ENCODE measurements at regions not wholly inside any gene's neighbourhood (a gene's known extent, or its start where the extent isn't known, plus 50 kb on each side); places are given as distances from the start of the nearest gene placed in this dataset.

DNA sequence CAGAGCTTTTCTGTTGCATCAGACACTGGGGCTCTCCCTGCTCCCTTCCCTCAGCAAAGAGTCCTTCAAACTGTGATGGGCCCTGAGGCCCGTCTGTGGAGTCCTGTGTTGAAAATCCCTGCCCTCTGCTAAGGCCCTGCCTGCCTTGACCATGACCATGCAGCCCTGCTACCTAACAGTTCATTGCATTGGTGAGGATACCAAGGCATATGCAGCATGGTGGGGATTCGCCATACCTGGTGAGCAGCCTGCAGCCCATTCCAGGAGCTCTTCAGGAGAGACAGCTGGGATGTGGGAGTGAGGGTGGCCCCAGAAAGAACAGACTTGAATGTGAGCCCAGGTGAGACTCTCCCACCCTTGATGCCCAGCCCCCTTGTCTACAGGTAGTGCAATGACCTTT, 70.6 kb upstream of the GSX1 start:
- Histone ChIP-seq H4K20me1 (ENCODE audit: control insufficient read depth, insufficient read depth, insufficient read length) (no peaks in the 10 kb centered on the region), H3K23ac (ENCODE audit: insufficient read length, low read depth, low read length) (no peak overlapping the region), H3K9ac (ENCODE audit: extremely low read depth, insufficient read length, low read length) (no peak overlapping the region), H3K18ac (ENCODE audit: insufficient read length, low read depth, low read length) (no peak overlapping the region), H3K4me2 (ENCODE audit: insufficient read depth, insufficient read length, low read length) (no peak overlapping the region), H2BK12ac (ENCODE audit: insufficient read length, low read depth, low read length) (no peak overlapping the region), H3T11ph (ENCODE audit: low read length) (no peak overlapping the region), H3K14ac (ENCODE audit: insufficient read depth, low read length) (no peak overlapping the region), H3K56ac (ENCODE audit: insufficient read length, low read depth, low read length) (no peak overlapping the region), H4K91ac (ENCODE audit: insufficient read length, low read depth, low read length) (no peak overlapping the region), H3K27me3 (ENCODE audit: insufficient read depth, low read length) (no peaks in the 10 kb centered on the region), H2BK5ac (ENCODE audit: insufficient read length, low read length) (no peak overlapping the region), H3K27ac (ENCODE audit: insufficient read length, low read depth, low read length) (no peak overlapping the region), H3K9me3 (ENCODE audit: control insufficient read depth, low read depth, low read length) (no peaks in the 10 kb centered on the region), H4K8ac (replicated peaks; ENCODE audit: insufficient read length, low read depth, low read length) (no peak overlapping the region), H3K79me1 (ENCODE audit: insufficient read depth, low read depth, low read length, poor library complexity, severe bottlenecking) (no peaks in the 10 kb centered on the region), H2BK120ac (ENCODE audit: low read depth, low read length, poor library complexity, severe bottlenecking) (no peak overlapping the region), H2BK15ac (ENCODE audit: low read depth, low read length) (no peak overlapping the region), H3K79me2 (ENCODE audit: insufficient read depth, low read length) (no peaks in the 10 kb centered on the region), H2BK20ac (ENCODE audit: low read depth, low read length, poor library complexity, severe bottlenecking) (no peak overlapping the region), H4K5ac (ENCODE audit: insufficient read length, low read depth, low read length) (no peak overlapping the region), H3K4me1 (ENCODE audit: insufficient read depth, low read length) (no peaks in the 10 kb centered on the region), H3K23me2 (ENCODE audit: insufficient read length, low read depth, low read length, poor library complexity, severe bottlenecking) (no peaks in the 10 kb centered on the region), H2AK5ac (ENCODE audit: insufficient read length, low read length) (no peak overlapping the region), H3K4ac (ENCODE audit: low read depth, low read length) (no peak overlapping the region), H2AFZ (ENCODE audit: low read length) (no peak overlapping the region)
- DNase-seq = no peak
- no CpG with 5 or more reads among the region's 2 CpGs for WGBS (ENCODE audit: extremely low coverage, insufficient read length, low lambda C conversion rate)
- no peak overlapping the region for H3K4me3 Mint-ChIP-seq
- H3K36me3 Mint-ChIP-seq (ENCODE audit: insufficient read depth in 1 of 3, low read depth in 3 of 3) = no peaks in the 10 kb centered on the region
- TF ChIP-seq, protein P1, sequence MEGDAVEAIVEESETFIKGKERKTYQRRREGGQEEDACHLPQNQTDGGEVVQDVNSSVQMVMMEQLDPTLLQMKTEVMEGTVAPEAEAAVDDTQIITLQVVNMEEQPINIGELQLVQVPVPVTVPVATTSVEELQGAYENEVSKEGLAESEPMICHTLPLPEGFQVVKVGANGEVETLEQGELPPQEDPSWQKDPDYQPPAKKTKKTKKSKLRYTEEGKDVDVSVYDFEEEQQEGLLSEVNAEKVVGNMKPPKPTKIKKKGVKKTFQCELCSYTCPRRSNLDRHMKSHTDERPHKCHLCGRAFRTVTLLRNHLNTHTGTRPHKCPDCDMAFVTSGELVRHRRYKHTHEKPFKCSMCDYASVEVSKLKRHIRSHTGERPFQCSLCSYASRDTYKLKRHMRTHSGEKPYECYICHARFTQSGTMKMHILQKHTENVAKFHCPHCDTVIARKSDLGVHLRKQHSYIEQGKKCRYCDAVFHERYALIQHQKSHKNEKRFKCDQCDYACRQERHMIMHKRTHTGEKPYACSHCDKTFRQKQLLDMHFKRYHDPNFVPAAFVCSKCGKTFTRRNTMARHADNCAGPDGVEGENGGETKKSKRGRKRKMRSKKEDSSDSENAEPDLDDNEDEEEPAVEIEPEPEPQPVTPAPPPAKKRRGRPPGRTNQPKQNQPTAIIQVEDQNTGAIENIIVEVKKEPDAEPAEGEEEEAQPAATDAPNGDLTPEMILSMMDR (conservative IDR thresholded peaks at IDR 0.05) = no peak
- H3K4me1 Mint-ChIP-seq = peaks cover 2 to 3% of the 10 kb centered on the region in 2 experiments; a peak in 2 of 4 replicates
- H3K9me3 Mint-ChIP-seq = no peaks in the 10 kb centered on the region; a peak in 1 of 5 replicates
- no peak overlapping the region; a peak in 1 of 7 replicates for H3K27ac Mint-ChIP-seq
- H3K27me3 Mint-ChIP-seq (ENCODE audit: low read depth) = peaks cover 2% of the 10 kb centered on the region
